H1 (cell line): ENCODE measurements at regions not wholly inside any gene's neighbourhood (a gene's known extent, or its start where the extent isn't known, plus 50 kb on each side); places are given as distances from the start of the nearest gene placed in this dataset.

Experiments used
- BCL11A ChIP-seq, 2 experiments: IDR thresholded peaks; one replicate each; pipeline ENCODE4 v1.6.1; 2011; ENCODE audit warnings: low read depth in 2 of 2, low read length in 2 of 2, mild to moderate bottlenecking in 2 of 2
- KDM5A ChIP-seq: fragments of 200-600 bp; IDR thresholded peaks from 2 replicates; pipeline ENCODE4 v1.7.1; 2012; ENCODE audit warnings: mild to moderate bottlenecking, low read length, inconsistent platforms, mixed read lengths
- YY1 ChIP-seq: IDR thresholded peaks from 2 replicates; pipeline ENCODE4 v1.6.1; 2011; ENCODE audit warnings: low read depth, mild to moderate bottlenecking, low read length

- TF ChIP-seq KDM5A (no peak), BCL11A (IDR thresholded peaks at IDR 0.05; ENCODE audit: low read depth in 2 of 2, low read length in 2 of 2) (no peak), YY1 (no peak)
Measured at GRCh38 chr6:40056865-40057264, 122.6 kb upstream of the MOCS1 start (continued).
